Heart right ventricle (tissue), 16 donors: ENCODE measurements at regions not wholly inside any gene's neighbourhood (a gene's known extent, or its start where the extent isn't known, plus 50 kb on each side); places are given as distances from the start of the nearest gene placed in this dataset.

Experiments
- ATAC-seq, 8 donors: fragments of 200-7000 bp; cut with Tn5 transposase; one replicate each; pipeline ENCODE4 v1.9.1; 2020; ENCODE audit warnings: mild to moderate bottlenecking in 8 of 8, moderate library complexity in 8 of 8, moderate number of reproducible peaks in 1 of 8
- DNase-seq, 2 donors: peaks; one replicate each; pipeline ENCODE4 v3.0.0-alpha.2; 2020
- H3K27ac ChIP-seq, 10 donors: fragments of 200-600 bp; sonication (generic) in 2 of 10; one replicate each; pipeline versions ENCODE4 v1.5.0 to v1.8.0; 2020 to 2022; ENCODE audit warnings: mild to moderate bottlenecking in 3 of 10
- H3K27me3 ChIP-seq, 7 donors: fragments of 200-600 bp; one replicate each; pipeline ENCODE4 v1.8.0; 2021 to 2022; ENCODE audit warnings: mild to moderate bottlenecking in 2 of 7
- H3K36me3 ChIP-seq, 9 donors: fragments of 200-600 bp; sonication (generic) in 1 of 9; one replicate each; pipeline versions ENCODE4 v1.5.0 to v1.8.0; 2020 to 2022; ENCODE audit warnings: mild to moderate bottlenecking in 2 of 9
- H3K4me1 ChIP-seq, 9 donors: fragments of 200-600 bp; sonication (generic) in 1 of 9; one replicate each; pipeline versions ENCODE4 v1.5.0 to v1.8.0; 2020 to 2022; ENCODE audit warnings: mild to moderate bottlenecking in 4 of 9
- H3K4me3 ChIP-seq, 10 donors: fragments of 200-600 bp; sonication (generic) in 2 of 10; one replicate each; pipeline versions ENCODE4 v1.5.0 to v1.8.0; 2020 to 2022; ENCODE audit warnings: mild to moderate bottlenecking in 7 of 10, moderate library complexity in 2 of 10
- H3K9me3 ChIP-seq, 11 donors: fragments of 200-600 bp in 10 of 11; sonication (generic) in 2 of 11; one replicate each; pipeline versions ENCODE4 v1.5.0 to v1.8.0; 2013 to 2022; ENCODE audit warnings: mild to moderate bottlenecking in 2 of 11, control low read depth in 1 of 11, moderate library complexity in 1 of 11
- CTCF ChIP-seq, 9 donors: fragments of 200-600 bp; sonication (generic) in 2 of 9; IDR thresholded peaks; one replicate each; pipeline versions ENCODE4 v1.5.0 to v1.8.0; 2021 to 2022; ENCODE audit warnings: antibody characterized with exemption in 9 of 9, mild to moderate bottlenecking in 5 of 9, moderate library complexity in 1 of 9
- WGBS, 2 donors: extraction: QIAGEN DNeasy Blood & Tissue Kit; methylation state at CpG; one replicate each; pipeline ENCODE4 v1.1.7; 2013; ENCODE audit warnings: inconsistent platforms in 1 of 2; 5-methylcytosine and 5-hydroxymethylcytosine counted together
- intact Hi-C, 10 donors: fragments of 100-400 bp; cut with DNase I; formaldehyde crosslinking; loops; one replicate each; pipeline versions ENCODE4 v1.11.1 to v1.14.2; 2022
- donor health status: Arrhythmogenic right ventricular cardiomyopathy.
- donor health status: ischemic (EF 13 %, LVEDD 7.1; RV severe dilation, severe dysfunction).
- donor health status: healthy with polysubstance abuse.
- donor health status: DM: no; HTN: yes; CAD: no.
- donor health status: DM: no; HTN: no; CAD: no.
- donor health status: ischemic (EF 25% LVEDD 6.9; RV normal size, moderate dysfunction).
- donor health status: ischemic (EF 25% LVEDD 5.7; RV mildly dilated, moderate dysfunction).
- donor health status: healthy.
- donor health status: DM: yes; HTN: yes; CAD: no.
- donor health status: Ischemic cardiomyopathy.
- donor health status: ischemic (EF 35%, LVEDD 5.7; RV mildly dilated, moderate dysfunction).
- donor health status: nonischemic (EF 11% LVEDD 7.7; RV severe dilation, severe dysfunction).
- donor health status: DM: yes; HTN: yes; CAD: no.
- donor health status: PGD.
- donor health status: ischemic (EF 29% LVEDD 5.4; RV normal size, mild dysfunction).
- donor health status: nonischemic (EF 23%, LVEDD 6.1; RV moderate dilation, normal function).

DNA sequence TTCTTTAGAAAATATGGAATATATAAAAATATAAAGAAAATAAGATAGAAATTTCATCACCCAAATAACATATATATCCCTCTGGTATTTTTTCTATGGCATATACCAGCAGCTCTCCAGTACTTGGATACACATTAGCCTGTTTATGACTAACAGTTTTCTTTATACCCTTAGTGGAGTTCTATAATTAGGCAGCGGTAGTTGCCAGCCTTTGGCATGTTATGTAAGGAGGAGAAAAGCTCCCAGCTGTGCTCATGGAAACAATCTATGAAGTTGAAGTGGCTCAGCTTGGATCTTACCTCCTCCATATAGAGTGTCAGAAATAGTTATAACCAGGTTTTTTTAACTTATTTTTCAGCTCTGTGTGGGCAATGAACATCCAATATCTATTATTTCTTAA is 1636.8 kb downstream of the AMY1C start:
- DNase-seq (peak in 1 of 2 donors; percentile 31), ATAC-seq (peak; percentile 79 to 98 (median 88))
- Histone ChIP-seq H3K27ac (no peak overlapping the region), H3K36me3 (no peaks in the 10 kb centered on the region), H3K4me1 (peaks cover 0 to 3% (median 0%) of the 10 kb centered on the region in 9 donors), H3K27me3 (no peaks in the 10 kb centered on the region), H3K9me3 (peaks cover 0 to 14% (median 0%) of the 10 kb centered on the region in 11 donors), H3K4me3 (no peak overlapping the region)
- no peak for TF ChIP-seq CTCF (IDR thresholded peaks at IDR 0.05)
- intact Hi-C loops, result no loop called here
- 38 to 53% methylated on average over 1 of the region's 1 CpG for WGBS, 2 donors

DNA sequence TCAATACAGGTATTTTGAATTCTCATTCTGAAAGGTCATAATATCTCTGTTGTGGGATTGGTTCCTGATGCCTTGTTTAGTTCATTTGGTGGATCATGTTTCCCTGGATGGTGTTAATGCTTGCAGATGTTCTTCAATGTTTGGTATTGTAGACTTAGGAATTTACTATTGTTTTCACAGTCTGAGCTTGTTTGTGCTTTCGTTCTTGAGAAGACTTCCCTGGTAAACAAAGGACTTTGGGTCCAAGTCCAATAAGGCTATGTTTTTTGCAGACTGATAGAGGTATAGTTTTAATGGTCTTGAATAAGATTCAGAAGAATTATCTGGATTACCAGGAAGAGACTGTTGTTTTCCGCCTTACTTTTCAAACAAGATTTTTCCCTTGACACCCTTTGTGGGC is 1646.3 kb downstream of the AMY1C start:
- no peaks in the 10 kb centered on the region for H3K4me1 ChIP-seq
- no peaks in the 10 kb centered on the region for H3K27me3 ChIP-seq
- H3K4me3 ChIP-seq, result no peak overlapping the region
- no peak overlapping the region for H3K27ac ChIP-seq
- H3K36me3 ChIP-seq, result no peaks in the 10 kb centered on the region
- ATAC-seq, result no peak
- DNase-seq, result no peak
- H3K9me3 ChIP-seq, result peaks cover 0 to 30% (median 0%) of the 10 kb centered on the region in 11 donors
- 39 to 68% methylated on average over 2 of the region's 2 CpGs for WGBS, 2 donors
- intact Hi-C loops, result no loop called here
- TF ChIP-seq CTCF (IDR thresholded peaks at IDR 0.05), result no peak

DNA sequence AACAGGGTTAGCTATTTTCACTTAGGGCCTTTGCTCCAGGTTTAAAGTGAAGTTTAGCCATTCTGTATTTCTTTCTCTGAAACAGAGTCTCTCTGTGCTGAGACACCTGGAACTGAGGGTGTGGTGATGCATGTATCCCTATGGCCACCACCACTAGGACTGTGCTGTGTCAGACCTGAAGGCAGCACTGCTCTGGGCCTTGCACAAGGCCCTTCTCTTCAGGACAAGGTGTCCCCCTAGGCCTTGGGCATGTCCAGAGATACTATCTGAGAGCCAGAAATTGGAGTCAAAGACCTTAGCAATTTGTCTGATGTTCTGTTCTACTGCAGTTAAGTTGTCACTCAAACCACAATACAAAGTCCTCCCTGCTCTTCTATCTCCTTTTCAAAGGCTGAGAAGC is 1649.2 kb downstream of the AMY1C start:
- H3K4me3 ChIP-seq, result no peak overlapping the region
- intact Hi-C loops, result no loop called here

DNA sequence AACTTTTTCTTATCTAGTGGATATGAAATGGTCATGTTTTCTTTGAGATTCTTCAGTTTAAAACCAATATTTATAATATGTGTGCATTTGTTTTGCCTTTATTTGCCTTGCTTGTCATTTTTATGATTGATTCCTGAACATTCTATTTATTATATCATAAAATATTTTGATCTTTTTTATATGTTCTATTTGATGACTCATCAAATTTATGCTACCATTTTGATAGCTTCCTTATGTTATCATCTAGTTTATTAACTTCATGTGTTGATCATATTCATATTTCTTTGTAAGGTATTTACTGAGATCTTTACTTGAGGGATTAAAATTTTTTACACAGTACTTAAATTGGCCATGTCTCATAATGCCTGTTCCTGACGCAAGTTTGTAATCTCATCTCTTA is 1650.0 kb downstream of the AMY1C start:
- H3K4me3 ChIP-seq, result no peak overlapping the region
- no peak overlapping the region for H3K27ac ChIP-seq
- 91 to 93% methylated on average over 1 of the region's 1 CpG for WGBS, 2 donors
- no peaks in the 10 kb centered on the region for H3K4me1 ChIP-seq
- peaks cover 0 to 24% (median 0%) of the 10 kb centered on the region in 11 donors for H3K9me3 ChIP-seq
- ATAC-seq, result no peak
- intact Hi-C loops, result no loop called here
- no peaks in the 10 kb centered on the region for H3K27me3 ChIP-seq
- no peaks in the 10 kb centered on the region for H3K36me3 ChIP-seq
- no peak for DNase-seq
- TF ChIP-seq CTCF (IDR thresholded peaks at IDR 0.05), result no peak

More for the DNA sequence above, 1649.2 kb downstream of the AMY1C start:
- DNase-seq, result no peak
- no peak for TF ChIP-seq CTCF (IDR thresholded peaks at IDR 0.05)
- H3K4me1 ChIP-seq, result no peaks in the 10 kb centered on the region
- ATAC-seq, result no peak
- H3K27me3 ChIP-seq, result no peaks in the 10 kb centered on the region
- H3K9me3 ChIP-seq, result peaks cover 0 to 24% (median 0%) of the 10 kb centered on the region in 11 donors
- no peaks in the 10 kb centered on the region for H3K36me3 ChIP-seq
- no peak overlapping the region for H3K27ac ChIP-seq
